ENCODE measurements at regions not wholly inside any gene's neighbourhood (a gene's known extent, or its start where the extent isn't known, plus 50 kb on each side); places are given as distances from the start of the nearest gene placed in this dataset.
"Not testable (repeated sequence)": the region's sequence is repeated elsewhere in the genome, so short reads cannot be mapped to it uniquely, and the experiment has no call there.

DNA sequence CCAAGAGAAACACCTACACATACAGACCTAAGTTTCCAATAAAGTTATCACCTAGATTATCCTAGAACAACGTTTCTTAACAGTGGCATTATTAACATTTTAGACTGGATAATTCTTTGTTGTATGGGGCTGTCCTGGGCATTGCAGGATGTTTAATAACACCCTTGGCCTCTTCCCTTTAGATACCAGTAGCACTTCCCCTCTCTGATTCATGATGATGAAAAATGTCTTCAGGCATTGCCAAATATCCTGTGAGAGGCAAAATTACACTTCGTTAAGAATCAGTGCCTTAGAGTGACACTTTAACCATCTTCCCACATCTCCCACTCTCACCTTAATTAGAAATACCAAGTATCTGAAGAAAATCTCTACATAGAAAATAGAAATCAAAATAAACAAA lies 352.6 kb downstream of the CGGBP1 start:
- peak; percentile 74 for DNase-seq

DNA sequence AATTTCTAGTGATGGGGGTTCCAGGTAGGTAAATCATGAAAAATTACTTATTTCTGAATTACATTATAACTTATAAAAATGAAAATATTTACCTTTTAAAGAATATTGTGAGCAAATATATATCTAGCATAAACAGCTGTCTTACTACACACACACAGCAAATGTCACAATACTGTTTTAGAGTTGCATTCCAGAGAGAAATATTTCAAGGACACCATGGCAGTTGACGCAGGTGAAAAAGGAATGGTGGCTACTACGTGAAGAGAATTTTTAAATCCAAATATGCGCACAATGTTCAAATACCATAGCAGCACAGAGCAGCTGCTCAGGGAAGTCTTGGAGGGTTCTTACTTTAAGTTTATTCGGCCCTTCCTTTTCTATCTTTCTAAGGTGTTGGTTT lies 356.2 kb downstream of the CGGBP1 start:
- no peak for DNase-seq

DNA sequence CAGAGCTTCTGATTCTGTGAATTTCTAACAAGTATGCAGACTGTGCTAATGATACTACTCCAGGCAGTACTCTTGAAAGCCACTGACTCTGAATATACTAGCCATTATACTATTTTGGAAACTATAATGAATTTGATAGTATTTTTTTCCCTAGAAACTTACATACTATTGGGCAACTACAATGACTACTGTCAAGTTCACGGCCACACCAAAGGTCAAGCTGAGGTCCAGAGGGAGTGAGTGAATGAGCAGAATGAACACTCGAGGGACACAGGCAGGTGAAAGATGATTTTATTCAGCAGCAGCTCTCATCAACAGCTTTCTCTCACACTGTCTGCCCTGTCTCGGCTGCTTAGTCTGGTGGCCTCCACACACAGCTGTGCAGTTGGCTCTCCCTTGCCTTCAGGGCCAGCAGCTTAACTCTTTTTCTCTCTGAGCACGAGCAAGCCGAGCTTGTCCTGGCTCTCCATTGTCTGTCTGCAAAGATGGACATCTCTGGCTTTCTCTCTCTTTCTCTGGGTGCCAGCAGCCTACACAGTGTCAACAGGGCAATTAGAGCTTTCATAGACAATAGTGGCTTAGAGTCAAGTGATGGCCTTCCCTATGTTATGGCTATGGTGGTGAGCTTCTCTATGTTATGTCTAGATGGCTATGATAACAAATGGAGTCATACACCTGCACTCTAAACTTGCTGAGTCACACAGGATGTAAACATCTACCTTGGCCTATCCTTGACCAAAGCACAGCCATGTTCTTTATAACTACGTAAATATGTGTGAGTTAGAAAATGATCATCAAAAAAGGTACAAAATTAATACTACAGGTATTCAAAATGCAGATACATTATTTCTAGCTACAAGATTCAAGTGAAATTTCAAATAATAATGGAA lies 362.4 kb downstream of the CGGBP1 start:
- no peak for DNase-seq

DNA sequence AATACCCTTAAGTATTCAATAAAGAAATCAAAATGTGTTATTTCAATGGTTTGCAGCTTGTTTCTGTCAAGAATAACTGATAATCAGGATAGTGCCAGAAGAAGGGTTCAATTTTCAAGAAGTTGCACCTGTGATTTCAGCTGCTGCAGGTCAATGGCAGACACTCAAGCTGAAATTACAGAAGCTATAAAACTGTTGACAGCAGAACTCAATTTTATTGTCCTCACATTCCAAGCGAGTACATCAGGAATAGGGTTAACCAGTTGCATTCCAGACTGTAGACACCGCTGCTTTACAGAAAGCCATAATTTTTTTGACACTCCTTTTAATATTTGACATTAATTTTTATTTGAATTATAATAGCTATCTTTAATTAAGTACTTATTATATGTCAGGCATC lies 364.1 kb downstream of the CGGBP1 start:
- no peak for DNase-seq

DNA sequence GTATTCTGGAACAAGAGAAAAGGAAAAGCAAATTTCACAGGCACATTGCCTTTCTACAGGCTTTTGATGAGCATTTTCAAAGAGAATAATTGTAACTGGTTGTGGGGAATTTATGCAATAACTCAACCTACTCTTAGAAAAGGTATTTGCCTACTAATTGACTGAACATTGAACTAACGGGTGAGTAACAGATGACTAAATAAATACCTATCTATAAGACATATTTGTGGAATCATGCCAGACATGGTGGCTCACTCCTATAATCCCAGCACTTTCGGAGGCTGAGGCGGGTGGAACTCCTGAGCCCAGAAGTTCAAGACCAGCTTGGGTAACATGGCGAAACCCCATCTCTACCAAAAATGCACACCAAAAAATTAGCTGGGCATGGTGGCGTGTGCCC lies 367.7 kb downstream of the CGGBP1 start:
- DNase-seq = no peak

DNA sequence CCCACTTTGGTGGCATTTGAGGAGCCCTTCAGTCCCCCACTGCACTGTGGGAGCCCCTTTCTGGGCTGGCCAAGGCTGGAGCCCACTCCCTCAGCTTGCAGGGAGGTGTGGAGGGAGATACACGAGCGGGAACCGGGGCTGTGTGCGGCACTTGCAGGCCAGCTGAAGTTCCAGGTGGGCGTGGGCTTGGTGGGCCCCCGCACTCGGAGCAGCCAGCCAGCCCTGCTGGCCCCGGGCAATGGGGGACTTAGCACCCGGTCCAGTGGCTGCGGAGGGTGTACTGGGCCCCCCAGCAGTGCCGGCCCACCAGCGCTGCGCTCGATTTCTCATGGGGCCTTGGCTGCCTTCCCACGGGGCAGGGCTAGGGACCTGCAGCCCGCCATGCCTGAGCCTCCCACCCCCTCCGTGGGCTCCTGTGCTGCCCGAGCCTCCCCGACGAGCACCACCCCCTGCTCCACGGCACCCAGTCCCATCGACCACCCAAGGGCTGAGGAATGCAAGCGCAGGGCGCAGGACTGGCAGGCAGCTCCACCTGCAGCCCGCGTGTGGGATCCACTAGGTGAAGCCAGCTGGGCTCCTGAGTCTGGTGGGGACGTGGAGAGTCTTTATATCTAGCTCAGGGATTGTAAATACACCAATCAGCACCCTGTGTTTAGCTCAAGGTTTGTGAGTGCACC lies 379.7 kb downstream of the CGGBP1 start:
- DNase-seq = not testable (repeated sequence)

DNA sequence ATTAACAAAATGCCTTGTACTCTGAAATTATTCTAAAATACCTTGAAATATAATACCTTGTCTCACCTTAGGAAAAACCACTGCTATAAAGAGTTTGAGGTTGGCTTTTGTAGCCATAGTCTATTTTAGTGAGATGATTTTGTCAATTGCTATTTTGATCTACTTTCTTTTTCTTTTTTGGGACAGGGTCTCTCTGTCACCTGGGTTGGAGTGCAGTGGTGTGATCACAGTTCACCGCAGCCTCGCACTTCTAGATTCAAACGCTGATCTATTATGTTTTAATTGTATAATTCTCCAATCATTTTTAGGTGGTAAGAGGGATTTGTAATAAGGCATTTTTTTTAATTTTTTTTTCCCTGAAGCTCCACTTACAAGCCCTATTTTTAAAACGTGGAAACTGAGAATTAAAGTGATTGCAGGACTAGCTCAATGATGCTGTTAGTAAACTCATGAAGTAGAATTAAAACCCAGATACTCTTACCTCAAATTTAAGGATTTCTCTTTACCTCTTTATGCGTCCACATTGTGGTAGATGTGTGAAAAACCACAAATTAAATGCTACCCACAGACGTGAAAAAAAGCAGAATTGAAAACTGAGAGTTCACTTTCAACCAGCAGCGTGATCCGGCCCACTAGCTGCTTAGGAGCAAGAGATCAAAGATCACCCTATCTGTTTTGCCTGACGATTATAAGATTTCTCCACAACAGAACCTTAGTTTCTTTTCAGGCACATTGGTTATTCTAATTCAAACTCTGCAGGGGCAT lies 384.2 kb downstream of the CGGBP1 start:
- peak in 1 of 2 donors; percentile 6 for DNase-seq

DNA sequence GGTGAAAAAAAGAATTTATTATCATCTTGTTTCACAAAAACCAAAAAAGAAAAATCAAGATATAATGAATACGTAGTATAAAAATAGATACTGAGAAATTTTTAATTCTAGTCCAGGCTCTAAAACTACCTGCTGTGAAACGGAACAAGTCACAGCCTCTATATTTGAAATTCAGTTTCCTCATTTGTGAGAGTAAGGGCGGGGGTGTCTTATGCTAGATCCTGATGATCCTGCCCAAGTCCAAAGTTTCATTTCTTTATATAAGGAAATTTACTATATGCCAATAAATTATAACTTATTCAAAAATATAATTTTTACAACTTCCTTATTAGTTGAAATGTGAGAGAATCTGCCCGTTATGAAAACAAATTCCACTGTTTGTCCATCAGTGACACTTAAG lies 385.7 kb downstream of the CGGBP1 start:
- no peak for DNase-seq

DNA sequence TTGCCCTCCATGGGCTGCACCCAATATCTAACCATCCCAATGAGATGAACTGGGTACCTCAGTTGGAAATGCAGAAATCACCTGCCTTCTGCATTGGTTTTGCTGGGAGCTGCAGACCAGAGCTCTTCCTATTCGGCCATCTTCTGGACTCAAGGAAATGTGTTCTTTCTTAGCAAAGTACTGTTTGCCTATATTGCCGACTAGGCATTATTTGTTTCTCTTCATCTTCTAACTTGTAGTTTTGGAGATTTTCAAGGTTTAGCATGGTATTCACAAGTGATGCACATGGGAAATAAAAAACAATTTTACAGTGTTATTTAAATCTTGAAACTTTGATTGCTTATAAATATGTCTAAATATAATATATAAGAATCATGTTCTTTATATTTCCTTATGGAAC lies 377.8 kb upstream of the POU1F1 start:
- no peak for DNase-seq

DNA sequence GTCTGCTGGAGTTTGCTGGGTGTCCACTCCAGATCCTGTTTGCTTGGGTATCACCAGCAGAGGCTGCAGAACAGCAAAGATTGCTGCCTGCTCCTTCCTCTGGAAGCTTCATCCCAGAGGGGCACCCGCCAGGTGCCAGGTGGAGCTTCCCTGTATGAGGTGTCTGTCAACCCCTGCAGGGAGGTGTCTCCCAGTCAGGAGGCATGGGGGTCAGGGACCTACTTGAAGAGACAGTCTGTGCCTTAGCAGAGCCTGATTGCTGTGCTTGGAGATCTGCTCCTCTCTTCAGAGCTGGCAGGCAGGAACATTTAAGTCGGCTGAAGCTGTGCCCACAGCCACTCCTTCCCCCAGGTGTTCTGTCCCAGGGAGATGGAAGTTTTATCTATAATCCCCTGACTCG lies 376.8 kb upstream of the POU1F1 start:
- DNase-seq = not testable (repeated sequence)

DNA sequence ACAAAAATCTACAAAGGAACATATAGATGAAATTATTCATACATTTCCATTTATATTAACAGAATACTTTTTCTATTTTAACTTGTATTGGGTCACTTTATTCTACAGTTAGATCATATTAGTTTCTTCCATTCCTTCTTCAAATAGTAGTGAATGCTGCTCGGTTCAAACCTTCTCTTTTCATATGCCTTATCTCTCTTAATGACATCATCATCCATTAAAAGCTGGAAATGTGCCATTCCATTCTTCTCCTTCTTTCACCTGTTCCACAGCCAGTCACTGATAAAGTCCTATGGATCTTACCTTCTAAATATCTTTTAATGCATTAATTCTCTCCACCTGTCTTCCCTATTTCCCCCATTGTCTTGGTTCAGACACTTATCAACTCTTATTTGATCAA lies 358.0 kb upstream of the POU1F1 start:
- no peak for DNase-seq

DNA sequence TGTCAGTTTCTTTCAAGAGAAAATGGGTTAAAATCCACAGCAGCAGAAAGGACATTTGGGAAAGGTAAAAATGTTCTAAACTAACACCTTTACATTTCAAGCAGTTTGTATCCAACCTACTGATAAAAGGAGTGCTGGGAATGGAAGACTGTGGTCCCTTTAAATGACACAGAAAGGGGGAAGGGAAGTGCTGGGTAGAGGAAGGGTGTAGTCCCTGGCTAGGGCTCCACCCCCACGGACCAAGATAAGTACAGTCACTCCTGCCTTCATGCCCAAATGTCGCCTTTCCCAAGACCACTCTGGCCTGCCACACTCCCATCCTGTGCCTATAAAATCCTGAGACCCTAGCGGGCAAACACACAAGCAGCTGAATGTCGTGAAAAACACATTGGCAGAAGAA lies 350.9 kb upstream of the POU1F1 start:
- DNase-seq = no peak

DNA sequence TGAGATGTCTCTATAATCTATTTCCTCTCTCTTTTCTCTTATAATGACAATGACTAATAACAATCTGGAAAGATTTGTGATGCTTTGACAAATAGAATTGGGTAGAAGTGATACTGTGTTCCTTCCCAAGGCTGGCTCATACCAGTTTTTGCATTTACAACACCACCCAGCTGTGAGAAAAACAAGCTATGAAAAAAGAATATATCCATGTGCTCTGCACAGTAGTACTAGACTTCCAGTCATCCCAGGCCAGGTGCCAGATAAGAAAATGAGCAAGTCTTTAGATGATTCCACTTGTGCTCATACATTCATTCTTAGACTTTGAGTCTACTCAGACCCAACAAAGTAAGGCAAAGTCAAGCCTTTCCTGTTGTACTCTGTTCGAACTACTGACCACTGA lies 350.2 kb upstream of the POU1F1 start:
- no peak for DNase-seq

DNA sequence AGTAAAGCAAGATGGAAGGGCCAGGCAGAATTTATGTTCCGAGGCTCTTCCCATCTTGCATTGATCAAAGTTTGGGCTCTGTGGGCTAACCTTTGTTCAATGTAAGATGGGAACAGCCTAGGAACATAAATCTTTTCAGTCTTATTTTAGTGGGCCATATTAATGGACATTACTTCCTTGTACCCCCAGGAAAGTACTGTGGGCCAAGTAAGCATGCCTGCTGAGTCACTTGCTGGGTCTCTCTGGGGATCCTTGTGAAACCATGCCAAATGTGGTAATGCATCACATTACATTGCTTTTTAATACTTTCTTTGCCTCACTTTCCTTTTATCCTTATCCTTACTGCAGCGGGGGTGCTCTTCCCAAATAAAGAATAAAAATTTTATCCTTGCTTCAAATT lies 349.5 kb upstream of the POU1F1 start:
- no peak for DNase-seq

DNA sequence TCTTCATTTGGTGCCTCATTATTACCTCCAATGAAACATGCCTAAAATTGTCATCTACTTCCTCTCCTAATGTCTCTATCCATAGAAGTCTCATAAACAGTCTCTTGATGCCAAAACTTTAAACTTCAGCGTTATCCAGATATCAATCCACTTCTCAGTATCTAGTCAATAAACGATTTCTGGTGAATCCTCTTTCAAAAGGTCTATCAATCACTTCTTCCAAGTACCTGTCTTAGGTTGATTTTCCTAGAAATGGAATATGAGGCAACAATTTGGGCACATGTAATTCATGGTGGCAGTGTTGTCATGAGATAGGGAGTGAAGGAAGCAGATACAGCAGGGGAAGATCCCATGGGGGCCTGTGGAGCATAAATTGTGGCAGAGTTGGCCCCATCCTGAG lies 348.5 kb upstream of the POU1F1 start:
- no peak for DNase-seq

DNA sequence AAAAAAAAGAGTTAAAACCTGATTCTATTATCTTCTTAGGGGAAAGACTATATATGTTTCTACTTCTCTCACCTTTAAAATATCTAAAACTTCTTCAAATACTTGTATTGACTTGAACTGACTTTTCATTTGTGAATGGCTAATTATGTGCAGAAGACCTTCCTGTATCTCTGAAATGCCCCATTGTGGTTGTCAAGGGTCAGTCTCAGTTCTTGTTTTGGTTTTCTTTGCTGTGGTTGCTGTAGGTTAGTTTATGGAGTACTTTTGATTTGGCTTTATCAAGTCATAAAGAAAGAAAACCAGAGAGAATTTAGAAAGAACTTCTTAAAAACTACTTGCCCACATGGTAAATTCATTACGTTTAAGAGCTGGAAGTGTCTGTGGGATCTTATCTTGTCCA lies 345.3 kb upstream of the POU1F1 start:
- no peak for DNase-seq

DNA sequence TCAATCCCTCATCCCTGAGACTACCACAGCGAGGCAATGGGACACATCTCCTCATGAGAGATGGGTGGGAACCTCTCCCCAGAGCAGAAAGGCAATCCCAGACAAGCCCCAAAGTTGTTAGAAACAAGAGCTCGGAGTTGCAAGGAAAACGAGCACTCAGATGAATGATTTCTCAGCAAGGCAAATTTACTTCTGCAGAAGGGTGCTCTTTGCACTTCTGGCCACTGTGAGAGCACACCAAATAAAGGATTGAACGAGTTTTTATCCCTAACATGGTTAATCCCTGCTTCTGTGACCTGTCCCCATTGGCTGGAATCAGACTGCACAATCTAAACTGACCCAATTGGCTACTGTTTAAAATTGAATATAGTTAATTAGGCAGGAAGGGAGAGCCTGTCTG lies 339.1 kb upstream of the POU1F1 start:
- DNase-seq = no peak

DNA sequence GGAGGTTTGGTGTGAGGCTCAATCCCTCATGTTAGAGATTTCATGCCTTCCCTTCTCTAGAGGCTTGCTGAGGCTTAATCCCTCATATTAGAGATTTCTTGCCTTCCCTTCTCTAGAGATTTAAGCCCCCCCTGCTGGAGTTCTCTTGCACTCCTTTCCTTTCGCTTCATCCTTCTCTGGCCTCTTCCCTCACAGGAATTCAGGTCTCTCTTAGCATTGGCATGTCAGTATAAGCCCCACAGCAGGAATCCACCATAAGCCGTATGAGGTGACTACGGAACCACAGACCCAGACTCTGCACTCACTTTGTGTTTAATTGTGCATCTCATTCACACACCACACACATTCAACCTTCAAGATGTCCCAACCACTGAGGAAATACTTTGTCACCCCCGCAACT lies 338.6 kb upstream of the POU1F1 start:
- DNase-seq = no peak

DNA sequence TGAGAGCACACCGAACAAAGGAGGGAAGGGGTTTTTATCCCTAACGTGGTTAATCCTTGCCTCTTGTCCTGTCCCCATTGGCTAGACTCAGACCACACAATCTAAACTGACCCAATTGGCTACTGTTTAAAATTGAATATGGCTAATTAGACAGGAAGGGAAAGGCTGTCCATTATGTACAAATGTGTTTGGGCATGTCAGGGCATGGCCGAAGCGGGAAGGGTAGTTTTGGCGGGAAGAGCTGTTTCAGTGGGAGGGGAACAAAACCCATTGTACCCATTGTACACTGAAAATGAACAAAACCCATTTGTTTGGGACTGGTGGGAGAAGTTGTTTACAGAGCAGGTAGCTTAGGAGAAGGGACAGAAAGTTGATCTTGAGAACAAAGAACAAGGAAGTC lies 330.9 kb upstream of the POU1F1 start:
- DNase-seq = no peak

DNA sequence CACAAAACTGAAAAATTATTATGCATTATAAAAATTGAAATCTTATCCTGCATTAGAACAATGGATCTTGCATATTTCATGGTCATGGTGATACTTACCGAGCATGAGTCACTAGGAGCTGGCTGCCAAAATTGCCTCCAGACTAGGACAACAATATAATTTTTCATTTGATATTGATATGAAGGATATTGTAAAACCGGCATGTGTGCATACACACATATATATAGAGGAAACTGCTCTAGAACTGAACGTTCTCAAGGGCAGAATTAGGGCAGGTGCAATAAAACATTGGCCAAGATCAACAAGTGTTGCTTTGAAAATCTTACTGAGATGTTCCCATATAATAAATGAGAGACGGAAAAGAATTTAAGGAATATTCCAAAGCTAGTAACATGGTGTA lies 319.4 kb upstream of the POU1F1 start:
- DNase-seq = no peak

DNA sequence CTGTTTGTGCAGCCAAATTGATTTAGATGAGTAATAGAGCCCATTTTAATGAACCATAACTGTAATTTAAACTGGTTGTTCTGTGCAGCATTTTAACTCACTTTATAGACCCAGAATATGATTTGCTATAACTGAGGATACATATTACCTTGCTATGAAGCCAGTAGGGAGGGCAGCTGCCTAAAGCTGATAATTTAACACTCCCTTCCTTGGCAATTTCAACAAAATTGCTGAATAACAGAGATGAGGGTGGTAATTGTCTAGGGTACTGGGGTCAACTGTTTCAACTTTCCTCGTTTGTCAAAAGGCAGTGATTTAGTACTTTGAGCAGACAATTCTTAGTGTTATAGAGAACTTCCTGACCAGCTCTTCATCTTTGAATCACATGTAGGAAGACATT lies 304.9 kb upstream of the POU1F1 start:
- no peak for DNase-seq

DNA sequence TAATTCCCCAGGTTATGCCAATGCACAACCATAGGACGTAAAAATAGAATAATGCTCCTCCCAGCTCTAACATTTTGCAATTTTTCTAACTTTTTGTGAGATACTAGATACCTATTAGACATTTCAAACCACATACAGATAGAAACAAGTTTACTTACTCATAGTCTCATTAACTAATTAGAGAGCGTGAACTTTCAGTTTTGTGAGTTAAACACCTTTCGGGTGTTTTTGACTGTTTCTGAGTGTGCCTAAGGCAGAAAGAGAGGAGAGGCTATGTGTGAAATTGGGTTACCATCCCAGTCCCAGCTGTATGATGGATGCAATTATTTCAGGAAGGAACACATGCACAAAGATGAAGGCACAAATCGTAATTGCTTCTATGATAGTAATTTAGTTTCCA lies 300.4 kb upstream of the POU1F1 start:
- DNase-seq = no peak

DNA sequence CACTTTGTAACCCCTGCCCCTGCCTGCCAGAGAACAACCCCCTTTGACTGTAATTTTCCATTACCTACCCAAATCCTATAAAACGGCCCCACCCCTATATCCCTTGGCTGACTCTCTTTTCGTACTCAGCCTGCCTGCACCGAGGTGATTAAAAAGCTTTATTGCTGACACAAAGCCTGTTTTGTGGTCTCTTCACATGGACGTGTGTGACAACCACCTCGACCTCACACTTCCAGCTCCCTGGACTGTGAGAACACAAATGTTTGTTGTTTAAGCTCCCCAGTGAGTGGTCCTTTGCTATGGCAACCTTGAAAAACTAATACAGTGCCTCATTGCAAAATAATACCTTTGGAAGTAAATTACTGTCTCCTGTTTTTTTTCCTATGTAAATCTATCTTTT lies 299.2 kb upstream of the POU1F1 start:
- DNase-seq = no peak

DNA sequence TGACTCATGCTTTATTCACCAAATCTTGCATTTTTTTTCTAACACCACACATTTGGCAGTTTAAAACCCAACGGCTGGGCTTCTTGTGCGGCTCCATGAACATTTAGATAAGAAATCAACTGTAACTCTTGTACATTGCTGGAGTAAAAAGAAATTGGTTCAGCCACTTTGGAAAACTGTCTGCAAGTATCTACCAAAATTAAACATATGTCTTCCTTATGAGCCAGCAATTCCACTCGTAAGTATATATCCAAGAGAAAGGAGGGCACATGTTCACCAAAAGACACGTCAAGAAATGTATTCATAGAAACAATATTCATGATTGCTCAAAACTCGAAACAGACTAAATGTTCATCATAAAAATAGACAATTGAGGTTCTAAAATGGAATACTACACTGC lies 291.9 kb upstream of the POU1F1 start:
- DNase-seq = no peak
